Activated gamma-delta T cell (primary cell): ENCODE measurements at regions not wholly inside any gene's neighbourhood (a gene's known extent, or its start where the extent isn't known, plus 50 kb on each side); places are given as distances from the start of the nearest gene placed in this dataset.
"Not testable (repeated sequence)": the region's sequence is repeated elsewhere in the genome, so short reads cannot be mapped to it uniquely, and the experiment has no call there.

Source experiments
- DNase-seq: peaks from one replicate; lab custom pipeline; 2025; lab: John Stamatoyannopoulos, UW

DNA sequence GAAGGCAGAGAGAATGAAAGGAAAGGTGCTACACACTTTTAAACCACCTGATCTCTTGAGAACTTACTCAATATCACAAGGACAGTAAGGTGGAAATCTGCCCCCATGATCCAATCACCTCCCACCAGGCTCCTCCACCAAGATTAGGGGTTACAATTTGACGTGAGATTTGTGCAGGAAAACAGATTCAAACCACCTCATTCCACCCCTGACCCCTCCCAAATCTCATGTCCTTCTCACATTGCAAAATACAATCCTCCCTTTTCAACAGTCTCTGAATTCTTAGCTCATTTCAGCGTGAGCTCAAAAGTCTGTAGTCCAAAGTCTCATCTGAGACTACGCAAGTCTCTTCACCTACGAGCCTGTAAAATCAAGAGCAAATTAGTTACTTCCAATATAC is 768.3 kb upstream of the COX7C start:
- no peak for DNase-seq

DNA sequence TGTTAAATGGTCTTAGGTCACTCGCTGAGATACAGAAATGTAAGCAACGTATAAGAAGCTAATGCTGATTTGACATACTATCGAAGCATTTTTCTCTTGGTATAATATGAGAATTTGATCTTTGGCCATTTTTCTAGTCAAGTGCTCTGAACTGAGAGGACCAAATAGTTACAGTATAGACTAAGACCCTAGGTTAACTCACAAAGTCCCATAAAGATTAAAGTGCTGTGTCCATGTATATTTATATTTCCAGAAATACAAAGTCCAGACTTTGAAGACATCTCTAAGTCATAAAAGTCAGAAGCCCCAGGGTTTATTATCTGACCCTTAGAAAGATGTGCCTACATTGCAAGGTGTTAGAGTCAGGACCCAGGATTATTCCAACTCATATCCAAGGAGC is 752.4 kb upstream of the COX7C start:
- no peak for DNase-seq

DNA sequence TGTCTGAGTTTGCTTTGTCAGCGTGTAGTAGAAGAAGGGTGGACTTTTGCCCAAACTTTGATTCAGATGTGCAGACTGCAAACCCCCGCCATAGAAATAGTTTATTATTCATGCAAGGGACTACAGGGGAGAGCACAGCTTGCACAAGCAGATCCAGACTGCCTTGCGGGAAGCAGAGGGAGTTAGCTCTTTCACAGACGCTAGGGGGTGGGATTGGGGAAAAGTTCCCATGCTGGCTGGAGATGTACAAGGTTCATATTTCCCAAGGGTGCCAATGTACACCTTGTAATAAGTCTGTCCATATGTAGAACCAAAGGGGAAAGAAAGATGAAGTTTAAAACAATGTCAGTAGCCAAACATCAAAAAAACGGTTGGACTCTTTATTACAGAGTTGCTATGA is 749.7 kb upstream of the COX7C start:
- DNase-seq, result no peak

DNA sequence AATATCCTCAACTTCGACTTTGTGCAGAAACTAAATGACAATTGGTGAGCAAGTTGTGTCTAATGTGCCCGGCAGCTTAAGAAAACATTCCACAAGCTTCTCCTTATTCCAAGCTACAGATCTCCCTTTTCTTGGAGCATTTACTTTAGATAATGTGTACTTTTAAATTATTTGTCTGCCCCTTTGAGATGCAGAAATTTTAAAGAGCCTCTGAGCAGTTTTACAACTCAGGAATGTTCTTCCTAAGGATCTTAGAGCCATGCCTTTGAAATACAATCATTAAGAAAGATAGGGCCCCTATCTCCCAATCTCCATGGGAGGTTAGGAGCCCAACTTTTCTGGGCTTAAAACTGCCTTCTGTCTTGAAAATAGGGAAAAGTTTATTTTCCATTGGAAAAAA is 723.7 kb upstream of the COX7C start:
- DNase-seq, result no peak

DNA sequence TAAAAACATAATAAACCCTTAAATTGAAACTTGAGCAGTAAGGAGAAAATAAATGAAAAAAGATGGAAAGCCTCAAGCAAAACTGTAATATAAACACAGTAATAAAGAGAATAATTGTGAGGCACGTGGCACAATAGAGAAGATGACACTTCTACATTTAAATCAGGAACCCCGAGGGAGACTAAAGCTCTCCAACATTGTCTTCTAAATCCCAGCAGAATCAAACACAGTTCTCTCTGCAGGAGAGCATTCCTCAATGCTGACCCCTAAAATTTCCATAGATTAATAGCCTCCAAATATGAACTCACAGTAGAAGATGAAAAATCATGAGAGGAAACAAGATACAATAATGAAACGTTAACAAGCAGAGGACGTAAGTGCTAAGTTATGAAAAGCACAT is 721.2 kb upstream of the COX7C start:
- no peak for DNase-seq

DNA sequence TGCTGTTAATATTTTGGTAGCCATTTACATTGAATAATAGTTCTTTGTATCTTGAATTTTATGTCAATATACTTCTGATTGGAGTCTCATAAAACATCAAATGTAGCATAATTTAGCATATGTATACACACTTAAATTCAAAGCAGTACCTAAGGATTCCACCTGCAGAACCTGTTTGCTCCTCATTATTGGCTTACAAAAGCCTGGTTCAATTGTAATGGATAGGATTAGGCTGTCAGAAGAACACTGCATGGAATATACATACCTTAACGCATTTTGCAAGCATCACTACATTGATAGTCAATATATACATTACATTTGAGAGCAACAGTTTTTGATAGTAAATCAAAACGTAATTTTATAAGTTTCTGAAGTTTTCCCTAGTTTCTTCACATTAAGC is 711.3 kb upstream of the COX7C start:
- no peak for DNase-seq

DNA sequence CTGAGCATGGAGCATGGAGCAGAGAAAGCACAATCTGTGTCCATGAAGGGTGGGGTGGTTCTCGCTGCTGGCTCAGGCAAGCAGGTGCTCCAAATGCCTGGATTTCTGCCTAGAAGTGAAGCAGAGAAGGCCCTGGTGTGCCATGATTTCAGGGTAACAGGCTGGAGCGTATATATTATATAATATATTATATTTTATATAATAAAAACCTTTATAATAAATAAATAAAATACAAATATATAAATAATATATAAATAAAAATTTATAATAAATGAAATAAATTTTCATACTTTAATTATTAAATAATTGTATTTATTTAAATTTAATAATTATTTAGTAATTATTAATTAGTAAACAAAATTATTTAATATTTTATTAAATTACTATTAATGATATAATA is 707.4 kb upstream of the COX7C start:
- DNase-seq, result no peak

DNA sequence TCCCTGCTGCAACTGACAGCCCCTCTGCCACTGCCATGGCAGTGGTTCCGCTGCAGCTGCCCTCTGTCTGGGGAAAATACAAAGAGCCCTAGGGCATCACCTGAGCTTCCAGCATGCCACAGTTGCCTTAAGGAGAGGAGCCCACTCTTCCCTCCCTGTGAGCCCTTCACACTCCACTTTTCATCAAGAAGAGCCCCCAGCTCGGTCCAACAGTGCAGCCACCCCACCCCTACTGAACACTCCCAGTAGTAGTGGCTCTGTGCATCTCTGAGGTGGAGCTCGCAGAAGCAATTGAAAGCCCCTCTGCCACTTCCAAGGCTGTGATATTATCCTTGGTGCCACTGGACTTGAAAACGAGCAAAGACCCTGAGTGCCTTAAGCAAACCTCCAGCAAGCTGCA is 696.8 kb upstream of the COX7C start:
- DNase-seq, result no peak

DNA sequence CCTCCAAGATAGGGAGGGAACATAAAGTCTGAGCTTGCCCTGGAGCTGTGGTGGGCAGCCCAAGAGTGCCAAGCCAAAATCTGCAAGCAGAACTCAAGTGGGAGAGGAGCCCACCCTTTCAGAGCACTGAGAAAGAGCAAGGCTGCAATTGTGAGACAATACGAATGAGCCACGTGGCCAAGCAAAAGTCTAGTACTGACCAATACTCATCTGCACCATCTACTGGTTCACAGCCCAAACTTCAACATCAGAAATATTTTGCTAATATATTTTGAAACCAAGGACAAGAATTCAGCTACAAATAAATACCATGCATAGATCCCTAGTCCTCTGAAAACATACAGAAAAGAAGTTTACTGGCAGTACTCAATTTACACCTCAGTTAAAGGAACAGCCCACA is 696.2 kb upstream of the COX7C start:
- no peak for DNase-seq

DNA sequence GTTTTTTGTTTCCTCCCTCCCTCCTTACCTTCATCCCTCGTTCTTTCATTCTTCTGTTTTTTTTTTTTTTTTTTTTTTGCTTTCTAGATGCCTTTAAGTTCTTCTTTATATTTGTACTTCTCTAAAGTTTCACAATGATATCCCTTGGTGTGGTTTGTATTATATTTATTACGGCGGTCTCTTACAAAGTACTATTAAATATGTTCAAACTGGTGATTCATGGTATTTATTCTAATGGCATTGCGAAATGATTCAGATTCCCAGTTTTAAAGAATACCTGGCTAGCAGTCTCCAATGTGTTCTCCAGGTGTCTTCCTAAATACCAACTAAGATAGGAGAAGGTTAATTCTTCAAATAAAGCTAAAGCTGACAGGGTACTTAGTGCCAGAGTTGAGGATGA is 690.1 kb upstream of the COX7C start:
- no peak for DNase-seq

DNA sequence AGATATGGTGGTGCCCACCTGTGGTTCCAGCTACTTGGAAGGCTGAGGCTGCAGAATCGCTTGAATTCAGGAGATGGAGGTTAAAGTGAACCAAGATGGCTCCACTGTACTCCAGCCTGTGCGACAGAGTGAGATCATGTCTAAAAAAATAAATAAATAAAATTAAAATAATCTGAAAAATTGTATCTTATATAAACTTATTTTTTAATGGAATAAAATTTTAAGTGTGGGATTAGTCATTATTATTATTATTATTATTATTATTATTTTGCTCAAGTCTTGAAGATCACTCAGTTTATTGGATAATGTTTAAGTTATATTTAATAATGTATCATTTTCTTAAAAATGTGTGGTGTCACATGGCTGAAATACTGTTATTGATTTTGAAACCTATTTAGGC is 688.0 kb upstream of the COX7C start:
- DNase-seq, result no peak

DNA sequence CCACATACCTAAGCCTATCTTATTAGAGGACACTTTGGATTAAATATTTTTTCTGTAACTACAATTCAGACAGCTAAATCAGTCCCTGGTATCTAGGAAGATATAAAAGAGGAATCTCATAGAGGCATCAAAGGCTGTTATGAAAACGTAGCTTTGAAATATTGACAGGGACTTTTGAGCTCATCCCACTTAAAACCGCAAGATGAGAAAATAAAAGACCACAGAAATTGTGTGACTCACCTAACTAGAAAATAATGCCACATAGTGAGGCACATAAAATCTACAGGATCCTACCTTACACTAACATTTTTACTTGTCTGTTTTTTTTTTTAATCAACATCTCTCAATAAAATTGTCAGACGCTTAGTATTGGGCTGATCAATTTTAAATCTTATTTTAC is 686.5 kb upstream of the COX7C start:
- no peak for DNase-seq

DNA sequence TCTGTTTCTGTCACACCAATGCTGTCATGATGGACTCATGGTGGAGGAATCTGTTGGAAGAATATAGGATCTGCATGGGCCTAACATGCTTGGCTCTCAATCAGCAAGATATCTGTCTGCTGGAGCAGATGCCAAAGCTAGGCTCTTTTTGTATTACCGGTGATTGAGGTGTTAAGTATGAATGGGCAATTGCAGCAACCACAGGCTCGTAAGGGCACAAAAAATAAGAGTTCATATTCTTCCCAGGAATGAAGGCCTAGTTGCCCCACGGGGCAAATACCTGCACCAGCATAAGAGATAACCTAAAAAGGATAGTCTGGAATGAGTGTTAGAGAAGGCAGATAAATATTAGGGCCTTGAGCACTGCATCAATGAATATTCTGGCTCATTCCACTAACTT is 679.5 kb upstream of the COX7C start:
- no peak for DNase-seq

DNA sequence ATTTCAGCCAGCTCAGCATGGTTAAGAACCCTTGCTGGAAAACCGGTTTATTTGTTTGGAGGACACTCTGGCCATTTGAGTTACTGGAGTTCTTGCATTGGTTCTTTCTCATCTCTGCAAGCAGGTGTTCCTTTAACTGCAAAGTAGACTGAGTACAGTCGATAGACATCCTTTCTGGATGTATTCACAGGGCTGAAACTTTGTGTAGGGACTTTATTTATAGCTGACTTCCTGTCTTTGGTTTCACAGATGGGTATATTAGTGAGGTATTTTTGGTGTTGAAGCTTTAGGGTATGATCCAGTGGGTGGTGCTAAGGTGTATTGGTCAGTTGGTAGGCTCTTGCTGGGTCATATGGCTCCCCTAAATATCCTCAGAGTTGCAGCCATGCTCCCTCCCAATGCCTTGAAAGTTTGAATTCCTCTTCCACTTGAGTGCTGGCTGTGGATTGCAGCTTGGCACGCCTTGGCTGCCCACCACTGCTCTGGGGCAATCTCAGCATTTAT is 666.0 kb upstream of the COX7C start:
- no peak for DNase-seq

DNA sequence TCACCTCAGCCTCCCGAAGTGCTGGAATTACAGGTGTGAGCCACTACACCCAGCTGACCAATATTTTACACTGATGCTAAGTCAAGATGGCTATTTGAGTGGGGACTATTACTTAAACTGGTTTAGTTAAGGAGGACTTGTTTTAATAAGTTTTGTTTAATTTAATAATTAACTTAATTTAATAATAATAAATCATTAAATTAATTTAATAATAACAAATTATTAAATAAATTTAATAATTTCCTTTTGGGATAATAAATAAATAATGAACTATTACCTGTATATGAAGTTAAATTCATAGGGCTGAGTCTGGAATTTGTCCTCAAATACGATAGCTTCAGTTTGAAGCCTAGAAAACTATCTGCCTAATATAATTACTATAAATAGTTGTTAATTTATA is 665.1 kb upstream of the COX7C start:
- no peak for DNase-seq

DNA sequence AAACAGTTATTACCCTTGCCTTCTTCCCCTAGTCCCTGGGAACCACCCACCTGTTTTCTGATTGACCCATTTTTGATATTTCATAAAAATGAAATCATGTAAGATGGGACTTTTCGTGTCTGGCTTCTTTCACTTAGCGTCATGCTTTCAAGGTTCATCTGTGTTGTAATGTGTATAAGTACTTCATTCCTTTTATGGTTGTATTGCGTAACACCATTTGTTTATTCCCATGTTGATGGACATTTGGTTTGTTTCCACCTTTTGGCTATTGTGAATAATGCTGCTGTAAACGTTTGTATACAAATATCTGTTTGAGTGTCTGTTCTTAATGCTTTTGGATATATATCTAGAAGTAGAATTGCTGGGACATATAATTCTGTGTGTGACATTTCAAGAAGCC is 650.1 kb upstream of the COX7C start:
- no peak for DNase-seq

DNA sequence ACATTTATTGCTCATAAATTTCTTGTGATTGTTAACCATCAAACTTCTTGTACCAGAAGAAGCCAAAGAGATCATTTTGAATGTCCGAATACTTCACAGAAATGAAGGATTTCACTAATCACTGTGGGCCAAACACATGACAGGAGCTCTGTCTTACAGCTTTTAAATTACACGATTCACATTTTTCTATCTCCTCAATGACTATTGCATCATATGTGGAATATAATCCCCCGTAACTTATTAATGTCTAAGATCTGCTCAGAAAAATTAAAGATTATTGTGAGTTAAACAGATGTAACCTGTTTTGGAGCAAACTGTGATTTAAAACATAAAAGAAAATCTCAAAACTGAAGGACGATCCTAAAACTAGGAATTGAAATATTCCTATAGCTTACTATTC is 645.2 kb upstream of the COX7C start:
- DNase-seq, result no peak

DNA sequence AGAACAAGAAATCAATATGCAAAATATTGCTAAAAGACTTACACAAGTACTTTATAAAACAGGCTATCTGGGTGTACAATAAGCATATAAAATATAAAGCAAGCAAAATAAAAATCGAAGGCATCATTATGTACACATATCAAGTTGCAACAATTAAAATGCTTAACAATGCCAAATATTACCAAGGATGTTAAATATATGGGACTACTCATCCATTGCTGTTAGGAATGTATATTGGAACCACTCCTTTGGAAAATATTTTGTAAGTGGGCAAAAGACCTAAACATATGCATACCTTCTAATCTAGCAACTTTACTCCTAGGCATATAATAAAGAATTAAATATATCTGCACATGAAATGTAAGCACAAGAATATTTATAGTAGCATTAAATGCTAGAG is 632.6 kb upstream of the COX7C start:
- DNase-seq, result no peak

DNA sequence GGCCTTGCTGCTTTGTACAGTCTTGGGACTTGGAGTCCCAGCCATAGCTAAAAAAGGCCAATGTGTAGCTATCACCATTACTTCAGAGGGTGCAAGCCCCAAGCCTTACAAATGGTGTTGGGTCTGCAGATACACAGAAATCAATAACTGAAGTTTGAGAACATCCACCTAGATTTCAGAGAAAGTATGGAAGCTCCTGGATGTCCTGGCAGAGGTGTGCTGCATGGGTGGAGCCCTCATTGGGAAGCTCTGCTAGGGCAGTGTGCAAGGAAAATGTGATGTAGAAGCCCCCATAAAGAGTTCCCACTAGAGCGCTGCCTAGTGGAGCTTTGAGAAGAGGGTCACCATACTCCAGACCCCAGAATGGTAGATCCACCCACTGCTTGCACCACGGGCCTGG is 626.7 kb upstream of the COX7C start:
- DNase-seq, result no peak

DNA sequence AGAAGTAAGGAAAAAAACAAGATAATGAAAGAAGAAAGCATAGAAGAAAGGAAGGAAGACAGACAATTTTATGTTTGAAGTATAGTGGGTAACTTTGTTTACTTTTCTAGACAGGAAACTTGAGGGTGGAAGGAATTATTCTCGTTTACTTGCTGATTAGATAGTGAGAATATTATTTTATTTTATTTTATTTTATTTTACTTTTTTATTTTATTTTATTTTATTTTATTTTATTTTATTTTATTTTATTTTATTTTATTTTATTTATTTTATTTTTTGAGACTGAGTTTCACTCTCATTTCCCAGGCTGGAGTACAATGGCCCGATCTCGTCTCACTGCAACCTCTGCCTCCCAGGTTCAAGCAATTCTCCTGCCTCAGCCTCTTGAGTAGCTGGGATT is 623.1 kb upstream of the COX7C start:
- DNase-seq, result not testable (repeated sequence)

DNA sequence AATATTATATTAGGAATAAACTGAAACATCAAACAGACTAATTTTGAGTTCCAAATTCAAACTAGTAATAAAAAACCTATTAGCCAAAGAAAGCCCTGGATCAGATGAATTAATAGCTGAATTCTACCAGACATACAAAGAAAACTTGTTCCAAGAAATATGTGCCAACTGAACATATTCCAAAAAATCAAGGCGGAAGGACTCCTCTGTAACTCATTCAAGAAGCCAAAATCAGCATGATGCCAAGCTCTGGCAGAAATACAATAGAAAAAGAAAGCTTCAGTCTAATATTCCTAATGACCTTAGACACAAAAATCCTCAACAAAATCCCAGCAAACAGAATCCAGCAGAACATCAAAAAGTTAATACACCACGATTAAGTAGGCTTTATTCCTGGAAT is 619.1 kb upstream of the COX7C start:
- DNase-seq, result no peak

DNA sequence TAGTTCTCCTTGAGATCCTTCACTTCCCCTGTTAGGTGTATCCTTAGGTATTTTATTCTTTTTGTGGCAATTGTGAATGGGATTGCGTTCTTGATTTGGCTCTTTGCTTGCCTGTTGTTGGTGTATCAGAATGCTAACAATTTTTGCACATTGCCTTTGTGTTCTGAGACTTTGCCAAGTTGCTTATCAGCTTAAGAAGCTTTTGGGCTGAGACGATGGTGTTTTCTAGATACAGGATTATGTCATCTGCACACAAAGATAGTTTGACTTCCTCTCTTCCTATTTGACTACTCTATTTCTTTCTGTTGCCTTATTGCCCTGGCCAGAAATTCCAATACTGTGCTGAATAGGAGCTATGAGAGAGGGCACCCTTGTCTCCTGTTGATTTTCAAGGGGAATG is 609.4 kb upstream of the COX7C start:
- DNase-seq, result no peak

DNA sequence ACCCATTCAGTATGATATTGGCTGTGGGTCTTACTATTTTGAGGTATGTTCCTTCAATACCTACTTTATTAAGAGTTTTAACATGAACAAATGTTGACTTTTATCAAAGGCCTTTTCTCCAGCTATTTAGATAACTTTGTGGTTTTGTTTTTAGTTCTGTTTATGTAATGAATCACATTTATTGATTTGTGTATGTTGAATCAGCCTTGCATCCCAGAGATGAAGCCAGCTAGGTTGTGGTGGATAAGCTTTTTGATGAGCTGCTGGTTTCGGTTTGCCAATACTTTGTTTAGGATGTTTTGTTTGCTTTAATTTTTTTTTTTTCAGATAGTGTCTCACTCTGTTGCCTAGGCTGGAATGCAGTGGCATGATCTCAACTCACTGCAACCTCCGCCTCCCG is 609.0 kb upstream of the COX7C start:
- DNase-seq, result no peak

DNA sequence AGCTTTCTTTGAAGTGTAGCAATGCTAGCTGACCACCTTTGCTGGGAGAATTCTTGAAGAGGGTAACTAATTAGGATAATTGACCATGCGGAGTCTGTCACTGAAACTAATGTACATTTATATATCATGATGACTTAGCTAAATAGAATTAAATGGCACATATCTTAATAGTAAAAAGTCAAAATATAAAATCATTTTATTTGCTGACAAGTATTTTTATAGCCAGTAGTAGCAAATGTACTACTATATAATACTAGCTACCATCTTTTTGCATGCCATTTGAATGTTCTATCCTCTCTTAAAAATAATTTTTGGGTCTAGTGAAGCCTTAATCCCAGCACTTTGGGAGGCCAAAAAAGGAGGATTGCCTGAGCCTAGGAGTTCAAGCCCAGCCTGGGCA is 605.8 kb upstream of the COX7C start:
- DNase-seq, result no peak

DNA sequence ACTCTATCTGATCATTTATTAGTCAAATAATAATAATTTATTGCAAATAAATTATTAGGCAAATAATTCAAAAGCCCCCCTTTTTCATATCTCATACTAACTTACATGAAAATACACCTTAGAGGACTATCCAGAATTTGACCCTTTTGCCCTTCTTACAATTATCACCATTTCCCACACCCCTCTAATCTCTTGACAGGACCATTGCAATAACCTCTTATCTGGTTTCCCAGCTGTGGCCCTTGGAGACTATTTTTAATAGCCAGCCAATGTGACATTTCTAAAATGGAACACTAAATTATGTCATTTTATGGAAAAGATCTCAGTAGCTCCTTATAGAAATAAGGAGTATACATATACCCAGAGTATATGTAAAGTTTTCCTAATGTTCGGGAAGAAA is 588.4 kb upstream of the COX7C start:
- DNase-seq, result no peak
